Motor neuron (in vitro differentiated cells): ENCODE measurements at regions not wholly inside any gene's neighbourhood (a gene's known extent, or its start where the extent isn't known, plus 50 kb on each side); places are given as distances from the start of the nearest gene placed in this dataset.
A peak's percentile ranks its signal among the peaks of the same experiment; 100 is the strongest.
"Not testable (repeated sequence)": the region's sequence is repeated elsewhere in the genome, so short reads cannot be mapped to it uniquely, and the experiment has no call there.

Experiments
- ATAC-seq, 8 experiments: fragments of 200-7000 bp; cut with Tn5 transposase; replicated peaks in 6 of 8; 2 replicates each; pipeline ENCODE4 v1.8.0; 2021; ENCODE audit warnings: mild to moderate bottlenecking in 8 of 8, moderate library complexity in 8 of 8
- H3K27ac ChIP-seq, 2 donors: fragments of 250-450 bp; sonication (Bioruptor Pico); 2 replicates each; pipeline ENCODE4 v1.9.0; 2021; ENCODE audit warnings: antibody characterized with exemption in 2 of 2, mild to moderate bottlenecking in 2 of 2, moderate library complexity in 1 of 2
- H3K4me1 ChIP-seq, 2 donors: fragments of 250-450 bp; sonication (Bioruptor Pico); replicated peaks in 1 of 2; 2 replicates each; pipeline ENCODE4 v1.6.1; 2021; ENCODE audit warnings: antibody characterized with exemption in 2 of 2, mild to moderate bottlenecking in 2 of 2, moderate library complexity in 1 of 2
- H3K4me3 ChIP-seq, 5 donors: fragments of 250-450 bp; sonication (Bioruptor Pico); 2 replicates each; pipeline ENCODE4 v1.9.0; 2021; ENCODE audit warnings: antibody characterized with exemption in 5 of 5, mild to moderate bottlenecking in 5 of 5, moderate library complexity in 4 of 5
- WGBS, 10 experiments: fragments of 450-650 bp; shearing (Covaris generic); methylation state at CpG; one replicate each; pipeline ENCODE4 v1.0.0; 2022; 5-methylcytosine and 5-hydroxymethylcytosine counted together
- in situ Hi-C, 9 experiments: fragments of 400-800 bp; cut with MboI; loops; one replicate each; pipeline ENCODE4 v1.15.0; 2021; ENCODE audit warnings: low sequenced_read_pairs in 9 of 9, low pct_unique_long_range_greater_than_20kb in 2 of 9; ENCODE audit not compliant: unreplicated experiment in 9 of 9

DNA sequence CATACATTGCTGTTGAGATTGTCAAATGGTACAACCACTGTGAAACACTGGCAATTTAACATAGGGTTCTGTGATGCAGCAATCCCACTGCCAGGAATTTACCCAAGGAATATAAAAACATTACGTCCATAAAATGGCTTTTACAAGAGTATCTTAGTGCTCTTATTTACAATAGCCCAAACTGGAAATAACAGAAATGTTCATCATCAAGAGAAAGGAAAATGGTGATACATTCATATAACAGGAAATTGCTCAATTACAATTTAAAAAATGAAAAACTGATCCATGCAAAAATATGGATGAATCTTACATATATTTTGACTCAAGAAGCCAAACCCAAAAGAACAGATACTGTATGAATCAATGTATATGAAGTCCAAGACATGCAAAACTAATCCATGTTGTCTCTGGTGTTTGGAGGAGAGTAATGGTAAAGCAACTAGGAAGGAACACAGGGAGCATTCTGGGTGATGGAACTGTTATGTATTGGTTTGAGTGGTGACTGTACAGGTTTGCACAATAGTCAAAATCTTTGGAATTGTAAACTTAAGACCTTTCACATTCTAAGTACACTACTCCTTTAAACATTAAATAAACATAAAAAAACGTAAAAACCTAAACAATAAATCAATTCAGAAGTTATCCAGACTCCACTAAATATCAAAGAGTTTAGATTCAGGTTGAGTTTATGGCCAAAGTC lies 104.8 kb upstream of the WDR75 start:
- Histone ChIP-seq H3K4me3 (no peak overlapping the region), H3K27ac (no peak overlapping the region), H3K4me1 (no peaks in the 10 kb centered on the region)
- 20 to 95% (median 63%) methylated on average over 1 to 2 of the region's 2 CpGs for WGBS, 10 experiments
- ATAC-seq, result no peak
- in situ Hi-C loops, result no loop called here

DNA sequence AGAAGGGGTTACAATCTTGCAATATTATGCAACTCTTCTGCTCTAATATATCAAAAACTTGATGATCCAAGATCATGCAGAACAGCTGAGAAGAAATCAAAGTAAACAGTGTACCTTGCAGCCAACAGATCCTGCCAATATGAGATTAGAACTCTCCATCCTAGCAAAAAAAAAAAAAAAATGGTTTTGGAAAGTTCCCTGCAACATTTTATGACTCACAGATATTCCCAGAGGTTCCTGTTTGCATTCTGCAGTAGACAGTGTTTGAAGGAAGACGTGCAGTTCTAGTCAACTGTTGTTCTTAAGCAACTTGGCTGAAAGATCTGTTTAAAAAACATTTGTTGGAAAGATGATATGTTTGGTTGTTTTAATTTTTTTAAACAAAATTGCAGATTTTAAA lies 103.6 kb upstream of the WDR75 start:
- no peak overlapping the region for H3K4me3 ChIP-seq
- WGBS, 10 experiments, result 11 to 100% (median 67%) methylated on average over 1 of the region's 1 CpG; no CpG with 5 or more reads in 3 of the 10 experiments

DNA sequence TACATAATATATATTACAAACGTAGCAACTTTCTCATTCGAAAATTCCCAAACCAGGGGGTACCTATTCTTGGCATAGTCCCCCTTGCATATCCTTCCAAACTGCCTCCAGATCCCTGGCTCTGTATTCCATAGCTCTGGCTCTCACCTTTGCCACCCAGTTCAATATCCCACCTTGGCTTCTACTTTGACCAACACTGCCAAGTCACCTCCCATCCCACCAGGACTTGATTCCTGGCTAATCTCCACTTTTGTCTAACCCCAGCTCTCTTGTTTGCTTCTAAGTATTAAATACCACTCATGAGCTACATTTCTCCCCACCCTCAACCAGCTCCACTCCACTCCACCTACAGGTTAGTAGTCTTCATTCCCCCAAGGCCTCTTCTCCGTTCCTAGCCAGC lies 103.2 kb upstream of the WDR75 start:
- in situ Hi-C loops, result no loop called here
- no peaks in the 10 kb centered on the region for H3K4me1 ChIP-seq
- no peak overlapping the region for H3K27ac ChIP-seq
- no peak for ATAC-seq
- H3K4me3 ChIP-seq, result no peak overlapping the region
- 43 to 100% (median 81%) methylated on average over 1 to 3 of the region's 3 CpGs for WGBS, 10 experiments

More for the DNA sequence above, 103.6 kb upstream of the WDR75 start:
- no peak for ATAC-seq
- no peak overlapping the region for H3K27ac ChIP-seq
- H3K4me1 ChIP-seq, result no peaks in the 10 kb centered on the region
- in situ Hi-C loops, result no loop called here

DNA sequence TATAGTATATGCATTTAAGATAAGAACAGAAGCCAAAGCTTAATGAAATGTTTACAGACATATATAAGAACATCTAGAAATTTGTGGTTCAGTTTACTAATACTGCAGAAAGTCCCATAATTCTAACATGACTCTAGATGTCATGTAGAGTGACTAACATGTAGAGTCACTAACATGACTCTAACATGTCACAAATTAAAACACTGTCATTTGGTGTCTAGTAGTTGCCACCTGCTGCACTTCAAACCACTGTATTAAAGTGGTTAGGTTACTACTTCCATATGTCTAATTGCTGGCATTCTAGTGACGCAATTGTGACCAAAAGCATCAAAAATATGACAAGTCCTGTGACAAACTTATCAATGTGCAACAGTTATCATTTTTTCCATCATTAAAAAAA lies 100.2 kb upstream of the WDR75 start:
- no peaks in the 10 kb centered on the region for H3K4me1 ChIP-seq
- no peak overlapping the region for H3K4me3 ChIP-seq
- 100% methylated on average over 1 of the region's 1 CpG; no CpG with 5 or more reads in 4 of the 10 experiments for WGBS, 10 experiments
- ATAC-seq, result no peak
- no peak overlapping the region for H3K27ac ChIP-seq
- in situ Hi-C loops, result no loop called here

DNA sequence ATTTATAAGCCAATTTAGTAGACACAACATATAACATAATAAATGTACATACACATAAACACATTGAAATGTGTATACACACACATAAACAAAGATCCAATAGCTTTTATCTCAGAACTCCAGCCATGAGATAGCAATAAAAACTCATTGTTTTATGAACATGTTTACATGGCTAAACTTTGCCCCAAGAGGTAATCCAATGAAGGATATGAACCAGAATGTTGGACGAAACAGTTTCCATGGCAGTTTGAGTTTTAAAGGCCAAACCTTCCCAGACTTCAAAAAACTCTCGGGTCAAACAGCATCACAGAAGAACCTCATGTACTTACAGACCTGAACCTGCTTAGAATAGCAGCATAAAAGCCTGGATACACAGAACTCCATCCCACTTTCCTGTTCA lies 97.2 kb upstream of the WDR75 start:
- WGBS, 10 experiments, result 75 to 100% (median 86%) methylated on average over 1 to 2 of the region's 2 CpGs; no CpG with 5 or more reads in 1 of the 10 experiments
- ATAC-seq, result no peak
- Histone ChIP-seq H3K27ac (no peak overlapping the region), H3K4me3 (no peak overlapping the region), H3K4me1 (no peaks in the 10 kb centered on the region)
- in situ Hi-C loops, result no loop called here

DNA sequence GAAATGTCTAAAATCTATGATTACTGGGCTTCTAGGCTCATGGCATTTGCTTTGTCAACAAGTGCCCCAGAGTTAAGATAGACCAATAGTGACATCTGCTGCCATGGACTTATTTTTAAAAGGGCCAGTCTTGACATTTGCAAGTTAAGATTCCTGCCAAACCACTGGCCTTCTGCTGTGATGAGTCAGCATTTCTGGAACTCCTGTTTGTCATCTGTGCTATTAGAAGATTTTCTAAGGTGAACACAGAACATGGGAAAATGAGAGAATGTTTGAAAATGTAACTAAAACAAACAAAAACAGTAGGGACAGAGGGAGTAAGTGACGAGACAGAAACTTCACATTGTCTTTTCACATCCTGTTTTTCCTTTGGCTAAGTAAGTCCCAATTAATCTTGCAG lies 93.7 kb upstream of the WDR75 start:
- H3K4me3 ChIP-seq, result no peak overlapping the region
- 0 to 100% (median 60%) methylated on average over 1 of the region's 1 CpG; no CpG with 5 or more reads in 2 of the 10 experiments for WGBS, 10 experiments
- in situ Hi-C loops, result no loop called here
- no peaks in the 10 kb centered on the region for H3K4me1 ChIP-seq
- ATAC-seq, result peak in 4 of 8 experiments; percentile 19 to 97 (median 90)
- H3K27ac ChIP-seq, result no peak overlapping the region

DNA sequence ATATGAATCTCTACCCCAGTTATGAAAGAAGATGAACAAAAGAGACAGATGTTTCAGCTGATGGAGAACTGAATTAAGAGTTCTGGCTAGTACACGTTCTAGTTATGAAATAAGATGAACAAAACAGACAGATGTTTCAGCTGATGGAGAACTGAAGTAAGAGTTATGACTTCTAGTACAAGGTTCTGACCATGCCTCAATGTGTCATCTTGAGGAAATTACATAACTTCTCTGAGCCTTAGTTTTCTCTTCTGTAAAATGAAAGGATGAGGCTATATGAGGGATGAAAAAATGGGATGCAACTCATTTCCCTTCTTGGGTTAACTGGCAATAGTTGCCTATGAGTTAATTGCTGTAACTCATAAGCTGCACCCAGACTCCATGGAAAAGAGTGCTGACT lies 92.9 kb upstream of the WDR75 start:
- in situ Hi-C loops, result no loop called here
- Histone ChIP-seq H3K27ac (no peak overlapping the region), H3K4me1 (no peaks in the 10 kb centered on the region), H3K4me3 (no peak overlapping the region)
- 50 to 100% (median 67%) methylated on average over 1 of the region's 1 CpG; no CpG with 5 or more reads in 1 of the 10 experiments for WGBS, 10 experiments
- no peak for ATAC-seq

DNA sequence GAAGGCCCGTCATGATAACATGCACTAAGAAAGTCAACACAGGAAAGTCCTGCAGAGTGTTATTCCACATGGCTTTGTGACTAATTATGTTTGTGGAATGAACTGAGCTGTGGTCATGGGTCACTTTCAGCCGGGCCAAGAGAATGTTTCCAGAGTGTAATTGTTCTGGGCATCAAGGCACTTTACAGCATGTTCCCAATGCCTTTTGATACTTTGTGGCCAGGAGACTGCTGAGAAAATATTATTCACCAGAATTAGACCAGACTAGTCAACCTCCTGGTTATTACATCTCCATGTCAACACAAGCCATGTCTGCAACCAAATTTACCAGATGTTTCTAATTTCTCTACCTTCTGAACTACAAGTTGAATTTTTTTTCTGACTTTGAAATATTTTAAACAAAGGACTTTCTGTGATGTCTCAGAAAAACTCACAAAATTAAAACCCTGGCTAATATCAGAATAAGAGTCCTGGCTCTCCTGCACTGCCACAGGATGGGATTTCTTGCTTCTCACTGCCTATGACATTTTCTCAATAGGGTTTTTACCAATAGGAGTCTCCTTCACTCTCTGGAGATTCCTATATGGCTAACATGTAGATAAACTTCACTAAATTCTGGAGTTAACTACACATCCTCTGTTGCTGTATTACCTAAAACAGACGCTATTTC lies 90.6 kb upstream of the WDR75 start:
- 14 to 53% (median 43%) methylated on average over 1 to 3 of the region's 3 CpGs; no CpG with 5 or more reads in 2 of the 10 experiments for WGBS, 10 experiments
- ATAC-seq, result peak in 2 of 8 experiments; percentile 23 to 24

DNA sequence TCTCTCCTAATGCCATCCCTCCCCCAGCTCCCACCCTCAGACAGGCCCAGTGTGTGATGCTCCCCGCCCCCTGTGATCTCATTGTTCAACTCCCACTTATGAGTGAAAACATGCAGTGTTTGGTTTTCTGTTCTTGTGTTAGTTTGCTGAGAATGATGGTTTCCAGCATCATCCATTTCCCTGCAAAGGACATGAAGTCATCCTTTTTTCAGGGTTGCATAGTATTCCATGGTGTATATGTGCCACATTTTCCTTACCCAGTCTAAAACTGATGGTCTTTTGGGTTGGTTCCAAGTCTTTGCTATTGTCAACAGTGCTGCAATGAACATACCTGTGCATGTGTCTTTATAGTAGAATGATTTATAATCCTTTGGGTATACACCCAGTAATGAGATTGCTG lies 89.3 kb upstream of the WDR75 start:
- H3K27ac ChIP-seq, ATAC-seq, H3K4me3 ChIP-seq, in situ Hi-C loops, H3K4me1 ChIP-seq: not testable (repeated sequence)
- 100% methylated on average over 1 of the region's 1 CpG; no CpG with 5 or more reads in 9 of the 10 experiments for WGBS, 10 experiments

More for the DNA sequence above, 90.6 kb upstream of the WDR75 start:
- Histone ChIP-seq H3K4me1 (no peaks in the 10 kb centered on the region), H3K4me3 (no peak overlapping the region), H3K27ac (no peak overlapping the region)
- in situ Hi-C loops, result no loop called here

DNA sequence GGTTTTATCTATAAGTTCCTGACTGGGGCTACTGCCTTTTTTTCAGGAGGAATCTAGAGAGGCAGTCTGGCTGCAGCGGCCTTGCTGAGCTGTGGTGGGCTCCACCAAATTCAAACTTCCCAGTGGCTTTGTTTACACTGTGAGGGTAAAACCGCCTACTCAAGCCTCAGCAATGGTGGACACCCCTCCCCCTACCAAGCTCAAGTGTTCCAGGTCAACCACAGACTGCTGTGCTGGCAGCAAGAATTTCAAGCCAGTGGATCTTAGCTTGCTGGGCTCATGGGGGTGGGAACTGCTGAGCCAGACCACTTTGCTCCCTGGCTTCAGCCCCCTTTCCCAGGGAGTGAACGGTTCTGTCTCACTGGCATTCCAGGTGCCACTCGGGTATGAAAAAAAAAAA lies 83.9 kb upstream of the WDR75 start:
- in situ Hi-C loops, result not testable (repeated sequence)

DNA sequence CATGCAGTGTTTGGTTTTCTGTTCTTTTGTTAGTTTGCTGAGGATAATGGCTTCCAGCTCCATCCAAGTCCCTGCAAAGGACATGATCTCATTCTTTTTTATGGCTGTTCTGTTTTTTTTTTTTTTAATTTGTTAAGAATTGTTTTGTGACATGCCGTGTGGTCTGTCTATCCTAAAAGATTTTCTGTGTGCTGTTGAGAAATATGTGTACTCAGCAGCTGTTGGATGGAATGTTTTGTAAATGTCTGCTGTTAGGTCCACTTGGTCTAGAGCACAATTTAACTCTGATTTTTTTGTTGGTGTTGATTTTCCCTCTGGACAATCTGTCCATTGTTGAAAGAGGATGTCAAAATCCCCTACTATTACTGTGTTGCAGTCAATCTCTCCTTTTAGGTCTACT lies 80.4 kb upstream of the WDR75 start:
- Histone ChIP-seq H3K27ac (no peak overlapping the region), H3K4me1 (no peaks in the 10 kb centered on the region), H3K4me3 (no peak overlapping the region)
- ATAC-seq, result peak in 3 of 8 experiments; percentile 13 to 45 (median 42)
- in situ Hi-C loops, result no loop called here
- WGBS, 10 experiments, result 14 to 100% (median 67%) methylated on average over 1 of the region's 1 CpG; no CpG with 5 or more reads in 1 of the 10 experiments

More for the DNA sequence above, 83.9 kb upstream of the WDR75 start:
- not testable (repeated sequence) for ATAC-seq, H3K4me3 ChIP-seq, H3K4me1 ChIP-seq, H3K27ac ChIP-seq
- 33 to 100% (median 82%) methylated on average over 1 to 2 of the region's 4 CpGs; no CpG with 5 or more reads in 6 of the 10 experiments for WGBS, 10 experiments

DNA sequence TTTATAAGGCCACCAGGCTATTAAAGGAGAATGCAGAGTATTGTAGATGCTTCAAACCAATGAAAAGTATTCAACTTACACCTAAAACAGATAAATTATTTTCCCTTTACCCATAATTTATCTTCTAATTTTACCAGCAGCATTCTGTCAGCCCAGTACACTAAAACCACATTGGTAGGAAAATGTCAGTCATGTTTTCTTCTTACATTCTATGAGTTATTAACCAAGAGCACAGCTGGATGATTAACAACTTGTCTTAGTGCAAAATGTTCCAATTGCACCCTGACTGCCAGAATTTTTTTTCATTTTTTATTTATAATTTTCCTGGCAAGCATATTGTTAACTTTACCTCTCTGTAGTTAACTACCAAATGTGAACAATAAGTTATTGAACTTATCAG lies 79.0 kb upstream of the WDR75 start:
- in situ Hi-C loops, result no loop called here
- Histone ChIP-seq H3K4me1 (no peaks in the 10 kb centered on the region), H3K27ac (no peak overlapping the region), H3K4me3 (no peak overlapping the region)
- no peak for ATAC-seq

DNA sequence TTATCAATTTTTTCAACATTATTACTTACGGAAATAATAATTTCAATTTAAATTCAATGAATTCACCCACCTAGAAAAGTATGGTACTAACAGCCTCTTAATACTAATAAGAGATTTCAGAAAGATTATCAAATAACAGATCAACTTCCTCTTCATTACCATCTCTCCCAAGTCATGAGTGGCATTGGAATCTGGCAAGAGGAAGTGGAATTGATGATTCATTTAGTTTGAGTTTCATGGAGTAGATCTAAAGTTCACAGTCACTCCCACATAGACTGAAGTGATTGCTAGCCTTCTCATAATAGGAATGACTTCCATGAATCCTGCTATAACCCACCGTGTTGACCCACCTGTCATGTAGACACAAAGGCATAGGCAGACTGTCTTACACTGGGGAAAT lies 77.7 kb upstream of the WDR75 start:
- ATAC-seq, result peak in 2 of 8 experiments; percentile 54 to 69
- Histone ChIP-seq H3K4me1 (no peaks in the 10 kb centered on the region), H3K4me3 (no peak overlapping the region), H3K27ac (no peak overlapping the region)
- in situ Hi-C loops, result no loop called here
- 63 to 100% (median 100%) methylated on average over 1 to 2 of the region's 2 CpGs for WGBS, 10 experiments

DNA sequence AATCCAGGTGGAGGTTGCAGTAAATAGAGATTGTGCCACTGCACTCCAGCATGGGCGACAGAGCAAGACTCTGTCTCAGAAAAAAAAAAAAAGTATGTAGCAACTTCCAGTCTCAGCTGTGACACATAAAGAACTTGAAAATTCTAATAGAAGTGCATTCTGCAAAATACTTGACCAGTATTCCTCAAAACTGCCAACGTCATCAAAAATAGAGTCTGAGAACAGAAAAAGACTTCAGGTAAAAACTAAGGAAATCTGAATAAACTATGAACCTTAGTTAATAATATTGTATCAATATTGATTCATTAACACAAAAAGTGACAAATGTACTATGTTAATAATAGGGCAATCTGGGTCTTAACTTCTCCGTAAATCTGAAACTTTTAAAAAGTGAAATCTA lies 76.7 kb upstream of the WDR75 start:
- in situ Hi-C loops, result no loop called here

More for the DNA sequence above, 76.7 kb upstream of the WDR75 start:
- Histone ChIP-seq H3K27ac (no peak overlapping the region), H3K4me1 (no peaks in the 10 kb centered on the region), H3K4me3 (no peak overlapping the region)
- no peak for ATAC-seq
- WGBS, 10 experiments, result 80 to 100% (median 92%) methylated on average over 1 to 3 of the region's 3 CpGs; no CpG with 5 or more reads in 1 of the 10 experiments
